Endothelial cell of umbilical vein (primary cell): ENCODE measurements at regions not wholly inside any gene's neighbourhood (a gene's known extent, or its start where the extent isn't known, plus 50 kb on each side); places are given as distances from the start of the nearest gene placed in this dataset.

Source experiments
- EZH2 ChIP-seq: IDR thresholded peaks from 2 replicates; pipeline ENCODE4 v1.6.1; 2012; ENCODE audit warnings: borderline replicate concordance, low read depth, mild to moderate bottlenecking, moderate library complexity, low read length, inconsistent platforms; ENCODE audit not compliant: severe bottlenecking
- FOS ChIP-seq: IDR thresholded peaks from 2 replicates; pipeline ENCODE4 v1.6.1; 2011; ENCODE audit warnings: mild to moderate bottlenecking, low read length, moderate library complexity, borderline replicate concordance; ENCODE audit not compliant: insufficient read depth
- GATA2 ChIP-seq: IDR thresholded peaks from 2 replicates; pipeline ENCODE4 v1.7.0; 2011; ENCODE audit warnings: low read depth, mild to moderate bottlenecking, moderate library complexity, mixed read lengths, low read length; ENCODE audit not compliant: insufficient read length, insufficient read depth
- JUN ChIP-seq: IDR thresholded peaks from 2 replicates; pipeline ENCODE4 v1.6.1; 2011; ENCODE audit warnings: borderline replicate concordance, low read depth; ENCODE audit not compliant: insufficient read length, insufficient read depth
- MYC ChIP-seq: IDR thresholded peaks from one replicate; pipeline ENCODE4 v1.6.1; 2011; ENCODE audit warnings: mild to moderate bottlenecking, low read depth, low read length
- POLR2A ChIP-seq: IDR thresholded peaks from 2 replicates; pipeline ENCODE4 v1.6.1; 2012; ENCODE audit warnings: low read depth, mild to moderate bottlenecking, control low read depth, low read length
- POLR2AphosphoS5 ChIP-seq: IDR thresholded peaks from 2 replicates; pipeline ENCODE4 v1.6.1; 2012; ENCODE audit warnings: low read depth, mild to moderate bottlenecking, control low read depth, low read length, moderate library complexity; ENCODE audit not compliant: insufficient read depth
- TF ChIP-seq, protein P1 (sequence below), 2 donors: IDR thresholded peaks; 1 replicate in 1 of 2; 2 replicates in 1 of 2; pipeline ENCODE4 v1.5.1; 2011; ENCODE audit warnings: low read length in 2 of 2, mild to moderate bottlenecking in 2 of 2, moderate library complexity in 2 of 2, control low read depth in 1 of 2, inconsistent platforms in 1 of 2, low read depth in 1 of 2; ENCODE audit not compliant: insufficient read depth in 1 of 2; ENCODE audit errors: extremely low read depth in 1 of 2
- TF ChIP-seq, protein P2 (sequence below): IDR thresholded peaks from 2 replicates; pipeline ENCODE4 v1.6.1; 2011; ENCODE audit not compliant: insufficient read depth, insufficient read length

DNA sequence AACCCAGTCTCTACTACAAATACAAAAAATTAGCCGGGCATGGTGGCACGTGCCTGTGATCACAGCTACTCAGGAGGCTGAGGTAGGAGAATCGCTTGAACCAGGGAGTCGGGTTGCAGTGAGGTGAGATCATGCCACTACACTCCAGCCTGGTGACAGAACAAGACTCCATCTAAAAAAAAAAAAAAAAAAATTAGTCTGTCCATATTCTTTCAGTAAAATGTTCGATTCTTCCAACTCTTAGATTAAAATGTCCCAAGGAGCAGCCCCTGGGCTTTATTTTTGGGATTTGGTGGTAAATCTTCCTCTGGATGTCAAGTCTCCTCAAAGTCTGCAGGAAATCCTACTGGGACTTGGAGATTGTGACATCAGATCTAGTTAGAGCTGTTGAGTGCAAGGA is 101.0 kb upstream of the EEF1E1 start:
- TF ChIP-seq, protein P1, sequence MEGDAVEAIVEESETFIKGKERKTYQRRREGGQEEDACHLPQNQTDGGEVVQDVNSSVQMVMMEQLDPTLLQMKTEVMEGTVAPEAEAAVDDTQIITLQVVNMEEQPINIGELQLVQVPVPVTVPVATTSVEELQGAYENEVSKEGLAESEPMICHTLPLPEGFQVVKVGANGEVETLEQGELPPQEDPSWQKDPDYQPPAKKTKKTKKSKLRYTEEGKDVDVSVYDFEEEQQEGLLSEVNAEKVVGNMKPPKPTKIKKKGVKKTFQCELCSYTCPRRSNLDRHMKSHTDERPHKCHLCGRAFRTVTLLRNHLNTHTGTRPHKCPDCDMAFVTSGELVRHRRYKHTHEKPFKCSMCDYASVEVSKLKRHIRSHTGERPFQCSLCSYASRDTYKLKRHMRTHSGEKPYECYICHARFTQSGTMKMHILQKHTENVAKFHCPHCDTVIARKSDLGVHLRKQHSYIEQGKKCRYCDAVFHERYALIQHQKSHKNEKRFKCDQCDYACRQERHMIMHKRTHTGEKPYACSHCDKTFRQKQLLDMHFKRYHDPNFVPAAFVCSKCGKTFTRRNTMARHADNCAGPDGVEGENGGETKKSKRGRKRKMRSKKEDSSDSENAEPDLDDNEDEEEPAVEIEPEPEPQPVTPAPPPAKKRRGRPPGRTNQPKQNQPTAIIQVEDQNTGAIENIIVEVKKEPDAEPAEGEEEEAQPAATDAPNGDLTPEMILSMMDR (IDR thresholded peaks at IDR 0.05; ENCODE audit: extremely low read depth in 1 of 2, insufficient read depth in 1 of 2, low read depth in 1 of 2, low read length in 2 of 2): no peak
- TF ChIP-seq POLR2A: no peak
- TF ChIP-seq EZH2: no peak
- TF ChIP-seq POLR2AphosphoS5: no peak
- TF ChIP-seq, protein P2, sequence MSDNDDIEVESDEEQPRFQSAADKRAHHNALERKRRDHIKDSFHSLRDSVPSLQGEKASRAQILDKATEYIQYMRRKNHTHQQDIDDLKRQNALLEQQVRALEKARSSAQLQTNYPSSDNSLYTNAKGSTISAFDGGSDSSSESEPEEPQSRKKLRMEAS: no peak
- no peak for TF ChIP-seq JUN
- TF ChIP-seq GATA2: no peak
- no peak for TF ChIP-seq FOS
- TF ChIP-seq MYC: no peak
